GM10248 (cell line): ENCODE measurements at regions not wholly inside any gene's neighbourhood (a gene's known extent, or its start where the extent isn't known, plus 50 kb on each side); places are given as distances from the start of the nearest gene placed in this dataset.
"Not testable (repeated sequence)": the region's sequence is repeated elsewhere in the genome, so short reads cannot be mapped to it uniquely, and the experiment has no call there.

ENCODE experiments used
- CTCF ChIA-PET: fragments of 300-600 bp; sonication (Branson Sonifier 250); formaldehyde crosslinking; extraction: SDS; loops from one replicate; lab custom pipeline; 2021; ENCODE audit warnings: antibody characterized with exemption; lab: Yijun Ruan, JAX
- POLR2A ChIA-PET: fragments of 350-650 bp; sonication (Branson Sonifier 250); formaldehyde crosslinking; extraction: SDS; loops from one replicate; lab custom pipeline; 2020; ENCODE audit warnings: antibody characterized with exemption; lab: Yijun Ruan, JAX
- DNase-seq: peaks from one replicate; pipeline ENCODE4 v3.0.0; 2012; ENCODE audit errors: extremely low spot score
- TF ChIP-seq, protein P1 (sequence below): IDR thresholded peaks from 2 replicates; pipeline ENCODE4 v1.5.1; 2012; ENCODE audit warnings: mild to moderate bottlenecking, low read depth; ENCODE audit errors: extremely low read depth, missing control alignments, control extremely low read depth

DNA sequence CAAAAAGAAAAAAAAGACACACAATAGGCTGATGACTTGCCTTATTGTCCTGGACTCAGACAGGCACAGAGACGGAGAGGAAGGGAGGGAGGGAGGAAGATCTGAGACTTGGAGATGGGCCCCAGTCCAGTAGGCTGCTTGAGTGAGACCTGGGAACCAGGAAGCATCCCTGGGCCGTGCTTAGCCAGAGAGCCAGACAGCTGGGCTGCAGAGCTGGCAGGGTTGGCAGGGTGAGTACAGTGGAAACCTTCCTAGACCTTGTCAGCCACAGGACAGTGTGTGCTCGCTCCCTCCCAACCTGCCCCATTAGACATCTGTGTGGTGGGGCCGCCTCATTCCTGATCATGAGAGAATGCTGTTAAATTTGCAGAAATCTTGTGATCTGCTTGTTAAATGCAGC is 107.9 kb upstream of the ALDH1A3 start:
- ChIA-PET CTCF (no interaction called here), POLR2A (no interaction called here)
- TF ChIP-seq, protein P1, sequence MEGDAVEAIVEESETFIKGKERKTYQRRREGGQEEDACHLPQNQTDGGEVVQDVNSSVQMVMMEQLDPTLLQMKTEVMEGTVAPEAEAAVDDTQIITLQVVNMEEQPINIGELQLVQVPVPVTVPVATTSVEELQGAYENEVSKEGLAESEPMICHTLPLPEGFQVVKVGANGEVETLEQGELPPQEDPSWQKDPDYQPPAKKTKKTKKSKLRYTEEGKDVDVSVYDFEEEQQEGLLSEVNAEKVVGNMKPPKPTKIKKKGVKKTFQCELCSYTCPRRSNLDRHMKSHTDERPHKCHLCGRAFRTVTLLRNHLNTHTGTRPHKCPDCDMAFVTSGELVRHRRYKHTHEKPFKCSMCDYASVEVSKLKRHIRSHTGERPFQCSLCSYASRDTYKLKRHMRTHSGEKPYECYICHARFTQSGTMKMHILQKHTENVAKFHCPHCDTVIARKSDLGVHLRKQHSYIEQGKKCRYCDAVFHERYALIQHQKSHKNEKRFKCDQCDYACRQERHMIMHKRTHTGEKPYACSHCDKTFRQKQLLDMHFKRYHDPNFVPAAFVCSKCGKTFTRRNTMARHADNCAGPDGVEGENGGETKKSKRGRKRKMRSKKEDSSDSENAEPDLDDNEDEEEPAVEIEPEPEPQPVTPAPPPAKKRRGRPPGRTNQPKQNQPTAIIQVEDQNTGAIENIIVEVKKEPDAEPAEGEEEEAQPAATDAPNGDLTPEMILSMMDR: no peak
- no peak for DNase-seq

DNA sequence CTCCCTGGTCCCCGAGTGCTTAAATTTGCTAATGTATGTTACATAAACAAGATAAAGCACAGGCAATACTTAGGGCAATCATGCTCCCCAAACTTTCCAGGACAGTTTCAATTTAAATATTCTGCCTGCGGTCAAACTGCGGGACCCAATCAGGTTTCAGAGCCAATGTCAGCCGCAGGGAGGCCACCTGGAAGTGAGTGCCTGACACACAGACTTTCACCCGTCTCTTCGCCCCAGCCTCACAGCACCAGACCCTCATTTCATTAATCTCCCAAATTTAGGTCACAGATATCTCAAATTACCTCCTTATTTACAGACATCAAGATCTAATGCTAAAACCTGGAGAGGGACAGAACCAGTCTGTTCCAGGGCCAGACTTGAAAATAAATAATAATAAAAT is 107.2 kb upstream of the ALDH1A3 start:
- no peak for DNase-seq
- CTCF ChIA-PET: no interaction called here
- TF ChIP-seq, protein P1: no peak
- POLR2A ChIA-PET: no interaction called here

DNA sequence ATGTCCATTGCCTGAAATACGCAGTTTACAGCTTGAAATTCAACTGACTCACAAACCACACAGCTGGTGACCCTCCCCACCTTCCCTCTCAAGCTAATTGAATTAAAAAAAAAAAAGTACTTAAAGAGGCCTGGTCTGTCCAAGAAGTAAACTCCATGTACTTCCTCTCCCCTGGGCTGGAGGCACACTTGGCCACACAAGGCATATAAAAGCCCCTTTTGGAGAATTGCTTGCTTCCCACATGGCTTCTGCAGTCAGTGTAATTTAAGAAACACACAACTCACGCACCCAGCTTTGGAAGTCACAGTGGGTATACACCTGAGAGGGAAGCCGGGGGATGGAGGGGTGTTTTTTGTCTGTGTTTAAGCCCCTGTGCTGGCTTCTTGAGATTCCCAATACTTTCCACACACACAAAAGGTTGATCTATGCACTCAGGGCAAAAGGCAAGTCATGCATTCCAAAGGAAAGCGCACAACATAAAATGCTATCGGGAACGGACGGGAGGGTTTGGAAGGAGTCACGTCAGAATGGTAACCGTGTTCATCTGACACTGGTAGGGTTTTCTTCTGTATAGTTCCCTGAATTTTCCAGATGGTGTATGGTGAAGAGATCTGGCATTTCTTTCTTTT is 106.6 kb upstream of the ALDH1A3 start:
- CTCF ChIA-PET: no interaction called here
- POLR2A ChIA-PET: no interaction called here
- TF ChIP-seq, protein P1: no peak
- DNase-seq: no peak

DNA sequence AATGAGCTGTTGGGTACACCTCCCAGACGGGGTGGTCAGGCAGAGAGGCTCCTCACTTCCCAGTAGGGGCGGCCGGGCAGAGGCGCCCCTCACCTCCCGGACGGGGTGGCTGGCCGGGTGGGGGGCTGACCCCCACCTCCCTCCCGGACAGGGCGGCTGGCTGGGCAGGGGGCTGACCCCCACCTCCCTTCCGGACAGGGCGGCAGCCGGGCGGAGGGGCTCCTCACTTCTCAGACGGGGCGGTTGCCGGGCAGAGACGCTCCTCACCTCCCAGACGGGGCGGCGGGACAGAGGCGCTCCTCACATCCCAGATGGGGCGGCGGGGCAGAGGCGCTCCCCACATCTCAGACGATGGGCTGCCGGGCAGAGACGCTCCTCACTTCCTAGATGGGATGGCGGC is 105.6 kb upstream of the ALDH1A3 start:
- POLR2A ChIA-PET: not testable (repeated sequence)

DNA sequence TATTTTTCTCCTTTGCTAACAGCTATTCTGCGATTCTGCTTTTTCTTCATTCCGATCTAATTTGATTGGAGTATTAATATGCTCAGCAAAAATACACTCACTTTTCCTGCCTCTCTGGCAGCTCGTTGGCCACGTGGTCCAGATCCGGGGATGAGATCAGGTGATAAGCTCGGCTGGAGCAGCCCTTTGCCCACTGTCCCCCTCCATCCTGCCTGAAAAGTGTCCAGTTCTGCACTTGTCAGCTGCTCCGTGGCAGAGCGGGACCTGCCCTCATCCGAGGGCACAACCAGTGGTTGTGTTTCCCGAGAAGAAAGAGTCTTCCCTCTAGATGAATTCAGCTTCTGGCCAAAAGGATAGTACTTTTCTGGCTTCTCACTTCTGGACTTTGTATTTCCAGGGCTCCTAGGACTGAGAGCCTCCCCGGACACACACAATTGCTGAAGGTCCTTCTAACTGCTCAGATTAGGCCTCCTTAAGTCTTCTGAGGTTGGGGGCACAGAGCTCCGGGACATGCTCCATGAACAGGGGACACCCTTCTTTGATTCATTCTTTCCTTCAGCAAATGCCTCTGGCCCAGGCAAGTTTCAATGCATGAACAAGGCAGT is 103.9 kb upstream of the ALDH1A3 start:
- TF ChIP-seq, protein P1: no peak
- DNase-seq: no peak
- POLR2A ChIA-PET: no interaction called here
- CTCF ChIA-PET: interaction anchor here (1.3 kb wide), 1 partner anchor 17 kb away, joined by 5 read pairs; no protein-coding TSS in a partner anchor

More for the DNA sequence above, 105.6 kb upstream of the ALDH1A3 start:
- DNase-seq, CTCF ChIA-PET: not testable (repeated sequence)

DNA sequence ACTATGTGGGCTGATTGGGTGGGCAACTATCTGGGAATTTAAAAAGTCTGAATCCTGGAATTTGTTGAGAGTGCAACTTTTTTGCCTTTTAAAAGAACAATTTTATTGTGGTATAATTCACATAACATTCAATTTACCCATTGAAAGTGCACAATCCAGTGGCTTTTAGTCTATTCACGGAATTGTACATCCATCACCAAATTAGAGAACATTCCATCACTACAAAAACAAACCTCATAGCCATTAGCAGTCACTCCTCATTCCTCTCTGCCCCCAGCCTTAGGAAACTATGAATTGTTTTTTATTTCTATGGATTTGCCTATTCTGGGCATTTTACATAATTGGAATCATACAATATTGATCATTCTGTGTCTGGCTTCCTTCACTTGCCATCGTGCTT is 101.8 kb upstream of the ALDH1A3 start:
- ChIA-PET POLR2A (no interaction called here), CTCF (no interaction called here)
- TF ChIP-seq, protein P1: no peak
- DNase-seq: no peak

DNA sequence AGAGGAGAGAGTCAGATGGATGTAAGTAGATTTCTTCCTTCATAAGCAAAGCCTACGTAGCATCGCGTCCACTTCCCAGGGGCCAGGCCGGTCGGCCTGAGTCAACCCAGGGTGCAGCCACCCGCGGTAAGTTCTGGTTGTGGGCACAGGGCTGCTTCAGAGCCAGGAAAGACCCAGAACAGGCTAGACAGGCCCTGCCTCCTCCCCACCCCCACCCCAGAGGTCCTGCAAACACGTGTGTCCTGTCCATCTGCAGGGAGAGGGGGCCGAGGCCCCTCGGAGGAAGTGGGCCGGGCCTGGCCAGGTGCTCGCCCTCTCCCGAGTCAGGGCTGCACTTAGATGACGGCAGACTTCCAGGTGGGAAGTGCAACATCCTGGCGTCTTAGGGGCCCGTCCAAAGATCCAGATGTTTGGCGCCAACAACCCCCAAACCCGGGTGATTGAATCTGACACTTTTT is 100.8 kb upstream of the ALDH1A3 start:
- TF ChIP-seq, protein P1: no peak
- CTCF ChIA-PET: no interaction called here
- POLR2A ChIA-PET: no interaction called here
- DNase-seq: peak; percentile 3
